Natural killer cell (primary cell): ENCODE measurements at regions not wholly inside any gene's neighbourhood (a gene's known extent, or its start where the extent isn't known, plus 50 kb on each side); places are given as distances from the start of the nearest gene placed in this dataset.

ENCODE experiments used
- ATAC-seq, 3 donors: fragments of 150-1000 bp in 2 of 3; fragments of 200-7000 bp in 1 of 3; cut with Tn5 transposase; 1 replicate in 1 of 3; 2 replicates in 2 of 3; pipeline ENCODE4 v1.10.0; 2021; ENCODE audit warnings: mild to moderate bottlenecking in 2 of 3, moderate library complexity in 2 of 3
- DNase-seq, 2 donors: peaks; one replicate each; pipeline versions ENCODE4 v3.0.0 to v3.0.0-alpha.2; 2013 to 2021; ENCODE audit warnings: mixed read lengths in 1 of 2
- H3K27ac ChIP-seq: one replicate; pipeline ENCODE4 v1.5.1; 2013; ENCODE audit warnings: mild to moderate bottlenecking, low read length
- H3K27me3 ChIP-seq: one replicate; pipeline ENCODE4 v1.6.1; 2013; ENCODE audit warnings: low read length; ENCODE audit not compliant: control insufficient read depth, insufficient read depth
- H3K36me3 ChIP-seq: one replicate; pipeline ENCODE4 v1.6.1; 2013; ENCODE audit warnings: low read length; ENCODE audit not compliant: control insufficient read depth, insufficient read depth
- H3K4me1 ChIP-seq: one replicate; pipeline ENCODE4 v1.6.1; 2013; ENCODE audit warnings: low read length; ENCODE audit not compliant: control insufficient read depth, insufficient read depth
- H3K4me3 ChIP-seq: one replicate; pipeline ENCODE4 v1.5.1; 2013; ENCODE audit warnings: low read length
- H3K9me3 ChIP-seq: one replicate; pipeline ENCODE4 v1.6.1; 2013; ENCODE audit warnings: low read length; ENCODE audit not compliant: control insufficient read depth, insufficient read depth
- H3K27ac Mint-ChIP-seq, 2 donors: one replicate each; pipeline ENCODE4 v1.8.0; 2022; ENCODE audit warnings: mild to moderate bottlenecking in 2 of 2, mixed read lengths in 2 of 2, moderate library complexity in 1 of 2
- H3K27me3 Mint-ChIP-seq, 2 donors: one replicate each; pipeline ENCODE4 v1.8.0; 2022; ENCODE audit warnings: low read depth in 2 of 2, mixed read lengths in 2 of 2
- H3K36me3 Mint-ChIP-seq: one replicate; pipeline ENCODE4 v1.8.0; 2022; ENCODE audit warnings: mixed read lengths
- H3K4me1 Mint-ChIP-seq, 2 donors: one replicate each; pipeline ENCODE4 v1.8.0; 2022; ENCODE audit warnings: mixed read lengths in 2 of 2
- H3K4me3 Mint-ChIP-seq: one replicate; pipeline ENCODE4 v1.8.0; 2022; ENCODE audit warnings: mild to moderate bottlenecking, moderate library complexity, mixed read lengths
- H3K9me3 Mint-ChIP-seq, 2 donors: one replicate each; pipeline ENCODE4 v1.8.0; 2022; ENCODE audit warnings: mixed read lengths in 2 of 2
- CTCF ChIP-seq: fragments of 200-600 bp; IDR thresholded peaks from one replicate; pipeline ENCODE4 v1.8.0; 2022; ENCODE audit warnings: antibody characterized with exemption
- WGBS: methylation state at CpG from one replicate; pipeline ENCODE4 v1.1.7; 2013; ENCODE audit warnings: missing lambda C conversion rate; ENCODE audit not compliant: insufficient coverage; 5-methylcytosine and 5-hydroxymethylcytosine counted together
- intact Hi-C: fragments of 100-400 bp; cut with micrococcal nuclease; formaldehyde crosslinking; loops from one replicate; pipeline ENCODE4 v1.14.2; 2022

GRCh38 chr5:147055089-147055826 is 176.7 kb upstream of the PPP2R2B start:
- DNase-seq (no peak), ATAC-seq (no peak)
- Histone ChIP-seq H3K27me3 (no peaks in the 10 kb centered on the region), H3K9me3 (no peaks in the 10 kb centered on the region), H3K27ac (no peak overlapping the region), H3K36me3 (no peaks in the 10 kb centered on the region), H3K4me1 (no peaks in the 10 kb centered on the region), H3K4me3 (no peak overlapping the region)
- H3K4me1 Mint-ChIP-seq, result no peaks in the 10 kb centered on the region
- peaks cover 7 to 25% of the 10 kb centered on the region in 2 donors for H3K27me3 Mint-ChIP-seq
- no peak for TF ChIP-seq CTCF
- H3K36me3 Mint-ChIP-seq, result no peaks in the 10 kb centered on the region
- no peaks in the 10 kb centered on the region for H3K9me3 Mint-ChIP-seq
- intact Hi-C loops, result no loop called here
- no peak overlapping the region for H3K27ac Mint-ChIP-seq
- 72% methylated on average over 3 of the region's 5 CpGs for WGBS
- H3K4me3 Mint-ChIP-seq, result no peak overlapping the region

GRCh38 chr5:147055850-147056566 is 177.5 kb upstream of the PPP2R2B start:
- Mint-ChIP-seq H3K36me3 (no peaks in the 10 kb centered on the region), H3K4me1 (no peaks in the 10 kb centered on the region), H3K27ac (no peak overlapping the region), H3K27me3 (peaks cover 7 to 25% of the 10 kb centered on the region in 2 donors), H3K4me3 (no peak overlapping the region), H3K9me3 (no peaks in the 10 kb centered on the region)
- no peaks in the 10 kb centered on the region for H3K27me3 ChIP-seq
- H3K4me1 ChIP-seq, result no peaks in the 10 kb centered on the region
- no peak for TF ChIP-seq CTCF
- 55% methylated on average over 8 of the region's 9 CpGs for WGBS
- H3K36me3 ChIP-seq, result no peaks in the 10 kb centered on the region
- intact Hi-C loops, result no loop called here
- DNase-seq (no peak), ATAC-seq (no peak)
- no peaks in the 10 kb centered on the region for H3K9me3 ChIP-seq
- no peak overlapping the region for H3K4me3 ChIP-seq
- no peak overlapping the region for H3K27ac ChIP-seq

- Mint-ChIP-seq H3K4me1 (no peaks in the 10 kb centered on the region), H3K27me3 (peaks cover 7 to 24% of the 10 kb centered on the region in 2 donors), H3K4me3 (no peak overlapping the region), H3K9me3 (no peaks in the 10 kb centered on the region), H3K27ac (no peak overlapping the region), H3K36me3 (no peaks in the 10 kb centered on the region)
- no CpG with 5 or more reads among the region's 1 CpG for WGBS
- H3K27me3 ChIP-seq, result no peaks in the 10 kb centered on the region
- H3K4me1 ChIP-seq, result no peaks in the 10 kb centered on the region
- no peaks in the 10 kb centered on the region for H3K9me3 ChIP-seq
- no peak for DNase-seq
- ATAC-seq, result no peak
- no peak overlapping the region for H3K27ac ChIP-seq
- intact Hi-C loops, result no loop called here
- no peak overlapping the region for H3K4me3 ChIP-seq
- TF ChIP-seq CTCF, result no peak
- H3K36me3 ChIP-seq, result no peaks in the 10 kb centered on the region
These were observed 177.8 kb upstream of the STK32A start for GRCh38 chr5:147057051-147057450.
